GM10266 (cell line): ENCODE measurements at regions not wholly inside any gene's neighbourhood (a gene's known extent, or its start where the extent isn't known, plus 50 kb on each side); places are given as distances from the start of the nearest gene placed in this dataset.
"Not testable (repeated sequence)": the region's sequence is repeated elsewhere in the genome, so short reads cannot be mapped to it uniquely, and the experiment has no call there.

Experiments
- DNase-seq: peaks from one replicate; pipeline ENCODE4 v3.0.0; 2012; ENCODE audit errors: extremely low spot score
- CTCF ChIP-seq: IDR thresholded peaks from 2 replicates; pipeline ENCODE4 v1.5.1; 2012; ENCODE audit warnings: mild to moderate bottlenecking, low read depth; ENCODE audit not compliant: control insufficient read depth, insufficient read depth; ENCODE audit errors: missing control alignments

- no peak for DNase-seq
- TF ChIP-seq CTCF: no peak
These were observed 188.7 kb downstream of the RTP5 start for GRCh38 chr2:242058116-242058680.

GRCh38 chr2:242059566-242059965 lies 190.0 kb downstream of the RTP5 start:
- DNase-seq: no peak
- no peak for TF ChIP-seq CTCF

- DNase-seq: no peak
- no peak for TF ChIP-seq CTCF
These were observed 190.8 kb downstream of the RTP5 start for GRCh38 chr2:242060212-242060835.

- DNase-seq: not testable (repeated sequence)
These were observed 192.4 kb downstream of the RTP5 start for GRCh38 chr2:242061930-242062329.

- no peak for DNase-seq
- no peak for TF ChIP-seq CTCF
These were observed 193.9 kb downstream of the RTP5 start for GRCh38 chr2:242063436-242063835.

GRCh38 chr2:242063850-242064249 lies 194.3 kb downstream of the RTP5 start:
- TF ChIP-seq CTCF: no peak

GRCh38 chr2:242064364-242065250 lies 195.1 kb downstream of the RTP5 start:
- no peak for TF ChIP-seq CTCF
- no peak for DNase-seq

More at GRCh38 chr2:242063850-242064249, 194.3 kb downstream of the RTP5 start:
- DNase-seq: no peak
